Ishikawa (cell line): ENCODE measurements at regions not wholly inside any gene's neighbourhood (a gene's known extent, or its start where the extent isn't known, plus 50 kb on each side); places are given as distances from the start of the nearest gene placed in this dataset.

ENCODE experiments used
- EP300 ChIP-seq: IDR thresholded peaks from 2 replicates; pipeline ENCODE4 v1.6.1; 2012; ENCODE audit warnings: borderline replicate concordance
- MAX ChIP-seq: IDR thresholded peaks from 2 replicates; pipeline ENCODE4 v1.6.1; 2012
- RAD21 ChIP-seq: IDR thresholded peaks from 2 replicates; pipeline ENCODE4 v1.6.1; 2012; ENCODE audit warnings: low read depth
- REST ChIP-seq: IDR thresholded peaks from 2 replicates; pipeline ENCODE4 v1.6.1; 2012; ENCODE audit warnings: low read depth, mild to moderate bottlenecking
- TEAD4 ChIP-seq: IDR thresholded peaks from 2 replicates; pipeline ENCODE4 v1.6.1; 2012
- YY1 ChIP-seq: IDR thresholded peaks from 2 replicates; pipeline ENCODE4 v1.6.1; 2012; ENCODE audit warnings: low read depth
- ZBTB7A ChIP-seq: IDR thresholded peaks from 2 replicates; pipeline ENCODE4 v1.6.1; 2012; ENCODE audit warnings: low read depth

GRCh38 chr5:79886456-79886855 lies 104.6 kb downstream of the MTX3 start:
- no peak for TF ChIP-seq REST
- no peak for TF ChIP-seq YY1
- TF ChIP-seq EP300, result no peak
- no peak for TF ChIP-seq ZBTB7A
- no peak for TF ChIP-seq RAD21
- TF ChIP-seq TEAD4, result no peak
- TF ChIP-seq MAX, result no peak
